PC-9 (cell line): ENCODE measurements at regions not wholly inside any gene's neighbourhood (a gene's known extent, or its start where the extent isn't known, plus 50 kb on each side); places are given as distances from the start of the nearest gene placed in this dataset.

Experiments
- EZH2 ChIP-seq: fragments of 200-600 bp; sonication (generic); IDR thresholded peaks from 2 replicates; pipeline ENCODE4 v1.8.0; 2017; ENCODE audit warnings: antibody characterized with exemption, low read depth
- TF ChIP-seq, protein P1 (sequence below): fragments of 200-600 bp; sonication (generic); conservative IDR thresholded peaks from 2 replicates; pipeline ENCODE4 v1.6.1; 2017; ENCODE audit warnings: mixed run types, antibody characterized with exemption, mild to moderate bottlenecking, moderate library complexity

DNA sequence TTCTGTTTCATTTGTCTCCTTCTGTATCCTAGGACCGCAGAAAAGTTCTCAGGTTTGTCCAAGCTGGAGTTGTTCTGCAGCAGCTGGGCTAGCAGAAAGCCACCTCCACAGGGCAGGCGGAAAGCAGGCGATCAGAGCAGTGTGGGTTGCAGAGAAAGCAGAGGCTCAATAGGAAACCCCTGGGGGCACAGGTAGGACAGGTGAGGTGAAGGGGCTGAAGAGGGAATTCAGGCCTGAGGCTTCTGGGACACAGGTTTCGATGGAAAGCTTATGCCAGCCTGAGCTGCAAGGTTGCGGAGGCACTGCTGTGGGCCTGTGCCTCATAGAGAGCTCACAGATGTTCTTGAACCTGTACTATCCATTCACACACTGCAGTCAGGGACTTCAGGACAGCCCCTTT, 194.9 kb upstream of the TPK1 start:
- TF ChIP-seq, protein P1, sequence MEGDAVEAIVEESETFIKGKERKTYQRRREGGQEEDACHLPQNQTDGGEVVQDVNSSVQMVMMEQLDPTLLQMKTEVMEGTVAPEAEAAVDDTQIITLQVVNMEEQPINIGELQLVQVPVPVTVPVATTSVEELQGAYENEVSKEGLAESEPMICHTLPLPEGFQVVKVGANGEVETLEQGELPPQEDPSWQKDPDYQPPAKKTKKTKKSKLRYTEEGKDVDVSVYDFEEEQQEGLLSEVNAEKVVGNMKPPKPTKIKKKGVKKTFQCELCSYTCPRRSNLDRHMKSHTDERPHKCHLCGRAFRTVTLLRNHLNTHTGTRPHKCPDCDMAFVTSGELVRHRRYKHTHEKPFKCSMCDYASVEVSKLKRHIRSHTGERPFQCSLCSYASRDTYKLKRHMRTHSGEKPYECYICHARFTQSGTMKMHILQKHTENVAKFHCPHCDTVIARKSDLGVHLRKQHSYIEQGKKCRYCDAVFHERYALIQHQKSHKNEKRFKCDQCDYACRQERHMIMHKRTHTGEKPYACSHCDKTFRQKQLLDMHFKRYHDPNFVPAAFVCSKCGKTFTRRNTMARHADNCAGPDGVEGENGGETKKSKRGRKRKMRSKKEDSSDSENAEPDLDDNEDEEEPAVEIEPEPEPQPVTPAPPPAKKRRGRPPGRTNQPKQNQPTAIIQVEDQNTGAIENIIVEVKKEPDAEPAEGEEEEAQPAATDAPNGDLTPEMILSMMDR, result no peak
- TF ChIP-seq EZH2, result no peak
